ENCODE measurements at regions not wholly inside any gene's neighbourhood (a gene's known extent, or its start where the extent isn't known, plus 50 kb on each side); places are given as distances from the start of the nearest gene placed in this dataset.

DNA sequence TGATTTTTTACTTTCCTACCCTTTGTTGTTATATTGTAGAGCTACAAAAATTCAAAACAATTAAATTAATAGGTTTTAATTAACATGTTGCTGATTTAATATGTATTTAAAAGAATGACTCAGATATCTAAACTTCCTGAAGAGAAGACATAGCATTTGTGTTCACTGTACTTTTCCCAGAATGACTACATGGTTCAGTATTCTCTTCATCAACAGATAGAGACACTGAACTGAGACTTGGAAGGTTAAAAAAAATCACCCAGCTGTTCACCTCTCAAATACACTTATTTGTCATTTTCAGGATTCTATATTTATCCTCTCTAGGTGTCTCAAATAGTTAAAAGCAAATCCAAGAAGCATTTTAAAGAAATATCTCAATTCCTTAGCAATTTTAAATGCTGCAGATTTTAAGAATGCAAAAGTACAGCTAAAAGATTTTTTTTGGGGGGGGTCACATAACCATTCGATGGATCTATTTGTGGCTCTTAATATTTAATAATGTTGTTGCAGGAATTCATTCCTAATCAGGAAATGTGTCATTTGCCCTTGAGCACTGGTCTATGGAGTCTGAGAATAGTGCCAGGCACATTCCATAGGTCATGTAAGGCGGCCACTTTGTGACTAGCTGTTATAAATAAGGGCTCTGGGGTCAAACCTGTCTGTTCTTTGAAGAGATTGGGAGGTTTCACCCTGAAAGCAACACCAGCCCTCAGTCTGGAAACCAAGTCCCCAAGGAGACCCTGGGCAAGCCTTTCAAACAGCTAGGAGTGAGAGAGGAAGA lies 463.1 kb downstream of the NR2F1-AS1 start (continued):
- TF ChIP-seq, protein P1, sequence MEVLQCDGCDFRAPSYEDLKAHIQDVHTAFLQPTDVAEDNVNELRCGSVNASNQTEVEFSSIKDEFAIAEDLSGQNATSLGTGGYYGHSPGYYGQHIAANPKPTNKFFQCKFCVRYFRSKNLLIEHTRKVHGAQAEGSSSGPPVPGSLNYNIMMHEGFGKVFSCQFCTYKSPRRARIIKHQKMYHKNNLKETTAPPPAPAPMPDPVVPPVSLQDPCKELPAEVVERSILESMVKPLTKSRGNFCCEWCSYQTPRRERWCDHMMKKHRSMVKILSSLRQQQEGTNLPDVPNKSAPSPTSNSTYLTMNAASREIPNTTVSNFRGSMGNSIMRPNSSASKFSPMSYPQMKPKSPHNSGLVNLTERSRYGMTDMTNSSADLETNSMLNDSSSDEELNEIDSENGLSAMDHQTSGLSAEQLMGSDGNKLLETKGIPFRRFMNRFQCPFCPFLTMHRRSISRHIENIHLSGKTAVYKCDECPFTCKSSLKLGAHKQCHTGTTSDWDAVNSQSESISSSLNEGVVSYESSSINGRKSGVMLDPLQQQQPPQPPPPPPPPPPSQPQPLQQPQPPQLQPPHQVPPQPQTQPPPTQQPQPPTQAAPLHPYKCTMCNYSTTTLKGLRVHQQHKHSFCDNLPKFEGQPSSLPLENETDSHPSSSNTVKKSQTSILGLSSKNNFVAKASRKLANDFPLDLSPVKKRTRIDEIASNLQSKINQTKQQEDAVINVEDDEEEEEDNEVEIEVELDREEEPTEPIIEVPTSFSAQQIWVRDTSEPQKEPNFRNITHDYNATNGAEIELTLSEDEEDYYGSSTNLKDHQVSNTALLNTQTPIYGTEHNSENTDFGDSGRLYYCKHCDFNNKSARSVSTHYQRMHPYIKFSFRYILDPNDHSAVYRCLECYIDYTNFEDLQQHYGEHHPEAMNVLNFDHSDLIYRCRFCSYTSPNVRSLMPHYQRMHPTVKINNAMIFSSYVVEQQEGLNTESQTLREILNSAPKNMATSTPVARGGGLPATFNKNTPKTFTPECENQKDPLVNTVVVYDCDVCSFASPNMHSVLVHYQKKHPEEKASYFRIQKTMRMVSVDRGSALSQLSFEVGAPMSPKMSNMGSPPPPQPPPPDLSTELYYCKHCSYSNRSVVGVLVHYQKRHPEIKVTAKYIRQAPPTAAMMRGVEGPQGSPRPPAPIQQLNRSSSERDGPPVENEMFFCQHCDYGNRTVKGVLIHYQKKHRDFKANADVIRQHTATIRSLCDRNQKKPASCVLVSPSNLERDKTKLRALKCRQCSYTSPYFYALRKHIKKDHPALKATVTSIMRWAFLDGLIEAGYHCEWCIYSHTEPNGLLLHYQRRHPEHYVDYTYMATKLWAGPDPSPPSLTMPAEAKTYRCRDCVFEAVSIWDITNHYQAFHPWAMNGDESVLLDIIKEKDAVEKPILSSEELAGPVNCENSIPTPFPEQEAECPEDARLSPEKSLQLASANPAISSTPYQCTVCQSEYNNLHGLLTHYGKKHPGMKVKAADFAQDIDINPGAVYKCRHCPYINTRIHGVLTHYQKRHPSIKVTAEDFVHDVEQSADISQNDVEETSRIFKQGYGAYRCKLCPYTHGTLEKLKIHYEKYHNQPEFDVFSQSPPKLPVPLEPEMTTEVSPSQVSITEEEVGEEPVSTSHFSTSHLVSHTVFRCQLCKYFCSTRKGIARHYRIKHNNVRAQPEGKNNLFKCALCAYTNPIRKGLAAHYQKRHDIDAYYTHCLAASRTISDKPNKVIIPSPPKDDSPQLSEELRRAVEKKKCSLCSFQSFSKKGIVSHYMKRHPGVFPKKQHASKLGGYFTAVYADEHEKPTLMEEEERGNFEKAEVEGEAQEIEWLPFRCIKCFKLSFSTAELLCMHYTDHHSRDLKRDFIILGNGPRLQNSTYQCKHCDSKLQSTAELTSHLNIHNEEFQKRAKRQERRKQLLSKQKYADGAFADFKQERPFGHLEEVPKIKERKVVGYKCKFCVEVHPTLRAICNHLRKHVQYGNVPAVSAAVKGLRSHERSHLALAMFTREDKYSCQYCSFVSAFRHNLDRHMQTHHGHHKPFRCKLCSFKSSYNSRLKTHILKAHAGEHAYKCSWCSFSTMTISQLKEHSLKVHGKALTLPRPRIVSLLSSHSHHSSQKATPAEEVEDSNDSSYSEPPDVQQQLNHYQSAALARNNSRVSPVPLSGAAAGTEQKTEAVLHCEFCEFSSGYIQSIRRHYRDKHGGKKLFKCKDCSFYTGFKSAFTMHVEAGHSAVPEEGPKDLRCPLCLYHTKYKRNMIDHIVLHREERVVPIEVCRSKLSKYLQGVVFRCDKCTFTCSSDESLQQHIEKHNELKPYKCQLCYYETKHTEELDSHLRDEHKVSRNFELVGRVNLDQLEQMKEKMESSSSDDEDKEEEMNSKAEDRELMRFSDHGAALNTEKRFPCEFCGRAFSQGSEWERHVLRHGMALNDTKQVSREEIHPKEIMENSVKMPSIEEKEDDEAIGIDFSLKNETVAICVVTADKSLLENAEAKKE (CRISPR knock-in tag; IDR thresholded peaks at IDR 0.05) = no peak
- TF ChIP-seq ETS1 (IDR thresholded peaks at IDR 0.05) (no peak), EZH2phosphoT487 (IDR thresholded peaks at IDR 0.05; ENCODE audit: unreplicated experiment) (no peak)

DNA sequence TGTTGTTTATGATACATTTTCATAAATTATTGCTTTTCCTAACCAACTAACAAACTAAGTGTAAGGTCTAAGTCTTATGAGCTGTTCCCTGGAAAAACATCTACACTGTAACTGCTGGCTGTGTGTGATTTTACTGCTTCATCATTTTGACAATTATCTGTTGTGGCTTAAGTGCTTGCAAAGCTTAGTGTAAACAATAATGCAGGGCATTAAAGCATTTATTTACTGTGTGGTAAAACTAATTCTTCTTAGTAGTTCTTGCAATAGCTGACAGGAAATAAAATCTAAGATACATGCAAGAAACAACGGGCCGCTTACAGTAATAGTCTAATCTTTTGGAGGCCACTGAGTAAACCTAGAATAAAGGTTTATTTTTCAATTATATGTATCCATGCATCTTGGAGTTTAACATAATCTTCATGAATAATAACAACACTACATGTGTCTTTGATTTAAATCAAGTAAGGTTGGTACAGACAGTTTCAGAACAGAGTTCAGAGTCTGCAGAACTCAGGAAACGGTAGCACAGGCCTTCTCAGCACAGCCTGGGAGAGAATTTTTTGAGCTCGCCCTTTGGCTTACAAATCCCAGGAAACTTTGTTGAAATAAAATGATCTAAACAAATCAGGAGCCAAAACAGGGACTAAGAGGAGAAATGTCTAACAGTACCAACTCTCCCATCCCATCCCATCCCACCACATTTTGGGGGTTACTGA lies 473.1 kb downstream of the NR2F1-AS1 start:
- Histone ChIP-seq H2AFZ (no peak overlapping the region; the same call in 1 of the 2 replicates), H4K20me1 (replicated peaks; ENCODE audit: insufficient read depth) (no peaks in the 10 kb centered on the region), H3K79me2 (replicated peaks; ENCODE audit: insufficient read depth) (no peaks in the 10 kb centered on the region), H3K4me3 (no peak overlapping the region), H3K9me2 (ENCODE audit: insufficient read depth) (no peaks in the 10 kb centered on the region), H3K4me1 (ENCODE audit: insufficient read depth) (no peaks in the 10 kb centered on the region), H3K27me3 (ENCODE audit: insufficient read depth) (no peaks in the 10 kb centered on the region), H3F3A (replicated peaks; ENCODE audit: low read depth) (no peaks in the 10 kb centered on the region), H3K36me3 (ENCODE audit: insufficient read depth) (no peaks in the 10 kb centered on the region), H3K4me2 (no peak overlapping the region), H3K27ac (ENCODE audit: low read depth) (no peak overlapping the region)
- DNase-seq (ENCODE audit: low spot score) (no peak), ATAC-seq (no peak)
- Mint-ChIP-seq H3K36me3 (ENCODE audit: low read depth) (no peaks in the 10 kb centered on the region), H3K27me3 (ENCODE audit: insufficient read depth, low read depth, poor library complexity) (no peaks in the 10 kb centered on the region), H3K4me1 (no peaks in the 10 kb centered on the region), H3K4me3 (no peak overlapping the region), H3K27ac (no peak overlapping the region), H3K9me3 (no peaks in the 10 kb centered on the region)
- TF ChIP-seq, protein P2, sequence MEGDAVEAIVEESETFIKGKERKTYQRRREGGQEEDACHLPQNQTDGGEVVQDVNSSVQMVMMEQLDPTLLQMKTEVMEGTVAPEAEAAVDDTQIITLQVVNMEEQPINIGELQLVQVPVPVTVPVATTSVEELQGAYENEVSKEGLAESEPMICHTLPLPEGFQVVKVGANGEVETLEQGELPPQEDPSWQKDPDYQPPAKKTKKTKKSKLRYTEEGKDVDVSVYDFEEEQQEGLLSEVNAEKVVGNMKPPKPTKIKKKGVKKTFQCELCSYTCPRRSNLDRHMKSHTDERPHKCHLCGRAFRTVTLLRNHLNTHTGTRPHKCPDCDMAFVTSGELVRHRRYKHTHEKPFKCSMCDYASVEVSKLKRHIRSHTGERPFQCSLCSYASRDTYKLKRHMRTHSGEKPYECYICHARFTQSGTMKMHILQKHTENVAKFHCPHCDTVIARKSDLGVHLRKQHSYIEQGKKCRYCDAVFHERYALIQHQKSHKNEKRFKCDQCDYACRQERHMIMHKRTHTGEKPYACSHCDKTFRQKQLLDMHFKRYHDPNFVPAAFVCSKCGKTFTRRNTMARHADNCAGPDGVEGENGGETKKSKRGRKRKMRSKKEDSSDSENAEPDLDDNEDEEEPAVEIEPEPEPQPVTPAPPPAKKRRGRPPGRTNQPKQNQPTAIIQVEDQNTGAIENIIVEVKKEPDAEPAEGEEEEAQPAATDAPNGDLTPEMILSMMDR (conservative IDR thresholded peaks at IDR 0.05; ENCODE audit: low read depth in 2 of 2) = no peak

Data from GM23338 (cell line).